ENCODE measurements at regions not wholly inside any gene's neighbourhood (a gene's known extent, or its start where the extent isn't known, plus 50 kb on each side); places are given as distances from the start of the nearest gene placed in this dataset.

DNA sequence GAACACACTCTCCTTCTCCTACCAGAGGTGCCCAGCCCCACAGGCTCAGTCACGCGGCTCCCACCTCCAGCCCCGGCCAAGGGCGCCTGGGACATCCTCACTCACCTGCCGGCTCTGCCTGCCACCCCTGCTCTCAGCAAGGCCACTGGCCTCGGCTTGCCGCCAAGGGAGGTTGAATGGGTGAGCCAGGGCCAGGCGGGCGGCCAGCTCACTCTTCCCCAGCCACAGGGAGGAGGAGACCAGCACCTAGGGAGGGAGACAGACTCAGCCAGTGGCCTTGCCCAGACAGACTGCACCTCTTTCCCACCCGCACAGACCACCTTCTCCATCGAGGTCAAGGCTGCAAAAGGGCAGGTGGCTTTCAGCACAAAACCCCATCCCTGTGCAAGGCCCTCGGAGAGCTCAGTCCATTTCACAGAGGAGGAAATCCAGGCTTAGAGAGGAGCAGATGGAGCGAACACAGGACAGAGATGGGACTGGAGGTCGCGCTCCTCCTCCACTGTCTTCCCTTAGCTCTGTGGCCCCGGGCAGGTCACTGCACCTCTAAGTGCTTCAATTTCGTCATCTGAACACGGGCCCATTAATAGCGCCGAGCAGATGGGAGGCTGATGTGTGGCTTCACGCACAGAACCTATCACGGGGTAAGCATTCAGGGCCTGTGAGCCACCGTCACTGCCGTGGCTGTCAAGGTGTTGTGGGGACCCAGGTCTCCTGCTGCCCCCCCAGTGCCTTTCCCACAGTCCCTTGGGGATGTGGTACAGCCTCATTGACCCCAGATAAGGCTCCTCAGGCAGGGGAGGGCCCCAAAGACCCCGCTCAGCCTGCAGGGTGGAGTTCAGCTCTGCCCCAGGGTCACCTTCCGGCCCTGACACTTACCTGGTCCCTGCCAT lies 56.1 kb downstream of the RMI2 start:
- no peak for DNase-seq

DNA sequence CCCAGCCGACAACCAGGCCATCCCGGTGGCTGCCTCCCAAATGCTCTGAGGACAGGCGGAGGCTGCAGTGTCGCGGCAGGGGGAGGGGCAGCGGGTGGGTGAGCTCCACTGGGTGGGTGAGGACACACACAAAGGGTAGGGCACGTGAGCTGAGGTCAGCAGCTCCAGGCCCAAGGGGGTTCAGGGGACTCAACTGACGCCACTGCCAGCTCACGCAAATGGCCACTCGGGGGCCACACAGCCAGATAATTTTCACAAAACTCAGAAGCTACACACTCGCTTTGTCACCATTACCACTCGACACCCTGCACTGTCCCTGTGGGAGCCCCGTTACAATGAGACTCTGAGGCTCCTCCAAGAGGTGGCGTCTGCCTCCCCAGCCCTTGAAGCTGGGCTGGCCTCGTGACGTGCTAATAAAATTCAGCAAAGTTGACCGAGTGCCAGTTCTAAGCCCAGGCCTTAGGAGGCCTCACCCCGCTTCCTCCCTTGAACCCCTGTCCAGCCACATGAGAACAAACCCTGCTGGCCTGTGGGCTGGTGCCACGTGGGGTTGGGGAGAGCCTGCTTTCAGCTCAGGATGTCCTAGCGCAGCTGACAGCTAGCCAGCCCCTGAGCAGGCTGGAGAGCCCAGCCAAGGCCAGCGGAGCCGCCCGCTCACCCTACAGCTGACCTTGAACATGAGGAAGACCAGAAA lies 56.9 kb downstream of the RMI2 start:
- no peak for DNase-seq

DNA sequence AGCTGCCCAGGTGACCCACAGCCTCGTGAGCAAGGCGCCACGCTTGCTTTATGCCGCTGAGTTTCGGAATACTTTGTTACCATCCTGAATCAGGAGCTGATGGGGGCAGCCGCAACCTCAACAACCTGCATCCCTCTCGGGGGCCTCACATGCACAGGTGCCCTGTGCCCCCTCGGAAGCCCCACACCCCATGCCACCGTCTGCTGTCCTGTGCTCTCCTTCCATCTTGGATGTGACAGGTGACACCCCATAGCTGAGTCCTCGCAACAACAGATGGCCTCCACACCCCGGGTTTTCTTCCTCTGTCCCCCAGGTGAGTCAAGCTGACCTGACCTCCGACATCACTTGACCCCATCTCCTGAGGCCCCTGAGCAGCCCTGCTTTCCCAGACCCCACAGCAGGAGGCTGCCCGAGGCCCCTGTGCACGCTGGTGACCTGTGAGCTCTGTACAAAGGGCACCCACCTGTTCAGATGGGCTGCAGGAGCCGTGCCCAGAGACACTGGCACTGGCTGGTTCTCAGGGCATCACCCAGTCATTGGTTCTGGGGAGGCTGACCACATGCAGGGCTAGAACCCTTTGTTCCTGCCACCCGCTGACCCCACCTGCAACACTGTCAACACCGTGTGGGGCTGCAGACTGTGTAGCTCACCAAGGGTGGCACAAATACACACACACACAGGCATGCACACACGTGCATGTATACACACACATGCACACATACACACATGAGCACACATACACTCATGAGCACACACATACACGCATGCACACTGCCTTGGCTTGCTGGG lies 57.7 kb downstream of the RMI2 start:
- DNase-seq = no peak

DNA sequence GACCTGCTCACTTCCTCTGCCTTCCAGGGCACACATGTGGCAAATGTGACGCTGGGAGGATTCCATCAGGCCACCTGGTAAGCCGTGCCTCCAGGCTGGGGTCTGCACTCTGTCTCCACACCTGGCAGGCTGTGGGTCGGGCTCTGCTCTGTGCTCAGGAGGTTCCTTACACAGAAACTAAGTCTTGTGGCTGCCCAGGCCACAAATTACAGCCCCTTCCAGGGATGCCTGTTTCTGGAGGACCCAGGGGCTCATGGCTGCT lies 58.2 kb downstream of the RMI2 start:
- DNase-seq = no peak

DNA sequence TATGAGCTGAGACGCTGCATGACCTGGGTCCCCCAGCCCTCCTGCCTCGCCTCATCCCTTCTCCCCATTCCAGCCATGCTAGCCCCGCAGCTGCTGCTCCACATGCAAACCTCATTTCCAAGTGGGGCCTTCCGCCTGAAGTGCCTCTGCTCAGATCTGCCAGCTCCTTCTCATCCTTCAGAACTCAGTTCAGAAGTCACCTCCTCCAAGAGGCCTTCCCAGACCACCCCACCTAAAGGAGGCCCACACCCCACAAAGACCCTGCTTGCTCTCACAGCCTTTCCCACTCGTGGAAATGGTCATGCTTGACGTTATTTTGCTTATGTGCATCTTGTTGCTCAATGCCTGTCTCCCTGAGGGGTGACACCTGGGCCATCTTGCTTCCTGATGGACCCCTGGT lies 58.7 kb downstream of the RMI2 start:
- no peak for DNase-seq

DNA sequence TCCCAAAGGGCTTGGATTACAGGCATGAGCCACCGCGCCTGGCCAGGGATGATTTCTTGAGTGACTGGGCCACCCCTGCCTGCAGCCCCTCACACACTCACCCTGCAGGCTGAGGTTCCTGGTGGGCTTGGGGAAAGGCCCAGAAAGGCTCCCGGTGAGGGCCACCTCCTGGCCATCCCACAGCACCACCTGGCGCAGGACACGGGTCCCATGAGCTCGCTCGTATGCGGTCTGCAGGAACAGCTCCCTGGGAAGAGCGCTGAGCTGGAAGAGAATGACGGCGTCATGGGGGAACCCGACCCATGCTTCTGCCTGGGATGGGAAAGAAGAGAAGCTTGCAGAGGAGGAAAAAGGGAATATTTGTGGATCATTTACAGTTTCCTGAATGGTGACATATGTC lies 59.3 kb downstream of the RMI2 start:
- no peak for DNase-seq

DNA sequence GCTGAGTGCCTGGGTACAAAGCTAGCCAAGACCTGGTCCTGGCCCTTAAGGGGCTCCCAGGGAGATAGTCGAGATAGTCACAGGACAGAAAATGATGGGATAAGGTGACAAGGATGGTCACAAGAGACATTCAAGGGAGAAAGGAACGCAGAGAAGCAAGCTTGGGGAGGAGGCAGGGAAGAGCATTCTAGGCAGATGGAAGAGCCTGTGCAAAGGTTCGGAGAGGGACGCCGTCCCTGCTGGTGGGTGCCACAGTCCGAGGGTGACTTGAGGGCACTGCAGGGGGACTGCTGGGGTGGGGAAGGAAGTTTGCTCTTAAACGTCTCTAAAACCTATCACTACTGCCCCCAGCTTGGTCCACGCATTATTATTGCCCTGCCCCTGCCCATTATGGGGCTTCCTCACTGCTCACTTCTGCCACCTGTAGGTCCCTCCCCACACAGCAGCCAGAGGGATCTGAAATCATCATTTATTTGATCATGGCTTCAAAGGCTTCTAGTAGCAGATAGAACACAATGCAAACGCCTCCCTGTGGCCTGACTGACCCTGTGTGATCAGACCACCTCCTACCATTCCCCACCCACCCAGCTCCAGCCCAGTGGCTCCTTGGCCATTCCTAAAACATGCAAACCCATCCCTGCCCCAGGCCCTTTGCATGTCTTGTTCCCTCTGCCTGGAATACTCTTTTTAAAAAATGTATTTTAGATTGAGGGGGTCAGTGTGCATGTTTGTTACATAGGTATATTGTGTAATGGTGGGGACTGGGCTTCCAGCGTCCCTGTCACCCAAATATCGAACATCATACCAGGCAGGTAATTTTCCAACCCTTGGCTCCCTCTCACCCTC lies 60.3 kb downstream of the RMI2 start:
- DNase-seq = peak in 1 of 2 donors; percentile 45

DNA sequence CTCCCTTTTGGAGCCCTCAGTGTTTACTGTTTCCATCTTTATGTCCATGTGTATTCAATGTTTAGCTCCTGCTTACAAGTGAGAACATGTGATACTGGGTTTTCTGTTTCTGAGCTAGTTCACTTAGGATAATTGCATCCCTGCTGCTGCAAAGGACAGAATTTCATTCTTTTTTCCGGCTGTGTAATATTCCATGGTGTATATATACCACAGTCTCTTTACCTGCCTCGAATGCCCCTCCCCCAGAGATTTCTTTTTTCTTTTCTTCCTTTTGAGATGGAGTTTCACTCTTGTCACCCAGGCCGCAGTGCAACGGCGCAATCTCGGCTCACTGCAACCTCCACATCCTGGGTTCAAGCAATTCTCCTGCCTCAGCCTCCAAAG lies 60.9 kb downstream of the RMI2 start:
- DNase-seq = no peak

DNA sequence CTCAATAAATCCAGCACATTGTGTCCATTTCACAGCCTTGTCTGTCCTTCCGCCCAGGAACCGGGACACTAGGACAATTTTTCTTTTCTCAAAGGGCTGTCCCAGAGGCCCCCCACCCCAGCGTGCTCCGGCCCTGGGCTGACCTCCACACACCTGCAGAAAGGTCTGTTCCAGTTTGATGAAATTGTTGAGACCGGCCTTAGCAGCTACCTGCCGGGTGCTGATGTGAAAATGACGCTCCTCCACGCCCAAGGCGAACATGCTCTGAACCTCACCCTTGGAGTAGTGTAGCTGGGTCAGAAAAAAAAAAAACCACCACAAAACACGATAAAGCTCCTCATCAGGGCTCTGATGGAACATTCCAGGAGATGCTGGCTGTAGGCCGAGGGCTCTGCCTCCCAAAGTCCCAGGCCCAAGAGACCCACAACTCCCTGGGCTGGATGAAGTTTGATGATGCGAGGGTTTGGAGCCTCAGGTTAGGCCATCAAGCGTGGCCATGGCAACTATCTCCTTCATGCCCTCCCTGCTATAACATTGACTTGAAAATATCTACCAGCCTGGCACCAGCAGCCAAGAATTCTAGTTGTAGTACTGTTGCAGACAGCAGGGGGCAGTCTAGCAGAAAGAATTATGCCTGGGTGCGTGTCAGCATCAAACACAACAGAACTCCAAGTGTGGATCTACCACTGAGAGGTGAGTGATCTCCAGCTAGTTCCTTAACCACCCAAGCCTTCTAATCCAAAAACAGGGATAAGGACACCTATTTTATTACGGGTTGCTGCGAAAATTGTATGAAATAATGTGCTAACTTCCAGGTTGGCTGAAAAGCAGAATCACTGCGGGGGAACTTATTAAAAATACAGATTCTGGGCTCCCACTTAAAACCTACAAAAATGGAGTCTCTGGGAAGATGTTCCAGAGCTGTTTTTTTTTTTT lies 62.1 kb downstream of the RMI2 start:
- peak; percentile 45 to 68 for DNase-seq

DNA sequence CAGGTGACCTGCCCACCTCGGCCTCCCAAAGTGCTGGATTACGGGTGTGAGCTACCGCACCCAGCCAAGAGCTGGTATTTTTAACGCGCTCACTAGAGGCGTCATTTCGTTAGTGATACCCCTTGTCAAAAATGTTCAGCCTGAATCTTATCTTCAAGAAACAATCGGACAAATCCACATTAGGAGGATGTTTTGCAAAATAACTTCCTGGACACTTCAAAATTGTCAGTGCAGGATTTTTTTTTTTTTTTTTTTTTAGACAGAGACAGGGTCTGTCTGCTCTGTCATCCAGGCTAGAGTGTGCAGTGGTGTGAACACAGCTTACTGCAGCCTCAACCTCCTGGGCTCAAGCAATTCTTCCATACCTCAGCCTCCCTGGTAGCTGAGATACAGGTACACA lies 63.0 kb downstream of the RMI2 start:
- DNase-seq = no peak

DNA sequence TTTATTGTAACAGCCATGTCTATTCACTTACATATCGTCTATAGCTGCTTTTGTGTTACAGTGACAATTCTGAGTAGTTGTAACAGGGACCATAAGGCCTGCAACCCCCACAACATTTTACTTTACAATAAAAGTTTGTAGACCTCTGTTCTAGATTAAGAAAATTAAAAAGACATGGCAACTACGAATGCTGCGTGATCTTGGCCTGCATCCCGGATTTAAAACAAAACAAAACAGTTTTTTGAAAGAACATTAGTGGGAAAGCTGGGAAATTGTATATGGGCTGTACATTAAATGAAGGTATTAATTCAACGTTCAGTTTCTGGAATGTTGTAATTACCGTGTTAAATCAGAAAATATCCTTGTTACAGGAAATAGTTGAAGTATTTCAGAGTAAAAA lies 64.1 kb downstream of the RMI2 start:
- DNase-seq = no peak

DNA sequence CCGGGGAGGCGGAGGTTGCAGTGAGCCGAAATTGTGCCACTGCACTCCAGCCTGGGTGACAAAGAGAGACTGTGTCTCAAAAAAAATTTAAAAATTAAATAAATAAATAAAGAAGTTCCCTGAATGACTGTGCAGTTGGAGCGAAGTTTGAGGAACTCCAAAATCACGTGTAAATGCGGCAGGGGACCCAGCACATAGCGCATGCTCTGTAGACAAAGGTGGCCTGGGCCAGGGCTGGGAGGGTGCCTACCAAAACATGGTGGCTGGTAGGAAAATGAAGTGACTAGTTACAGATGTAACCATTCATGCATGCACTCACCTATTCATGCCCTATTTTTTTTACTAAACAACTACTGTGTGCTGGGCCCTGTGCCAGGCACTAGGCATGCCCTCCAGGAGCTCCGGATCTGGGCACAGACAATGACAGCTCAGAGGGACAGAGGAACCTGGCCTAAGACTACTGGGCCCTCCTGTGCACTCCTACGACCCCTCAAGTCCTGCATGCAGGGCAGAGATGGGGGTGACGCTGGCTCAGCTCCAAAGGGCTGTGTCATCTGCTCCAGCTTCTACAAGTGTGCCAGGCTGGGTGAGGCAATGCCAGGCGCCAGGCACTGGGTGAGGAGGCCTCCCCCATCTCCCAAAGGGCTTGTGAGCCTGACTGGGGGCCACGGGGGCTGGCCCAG lies 65.3 kb downstream of the RMI2 start:
- DNase-seq = no peak

DNA sequence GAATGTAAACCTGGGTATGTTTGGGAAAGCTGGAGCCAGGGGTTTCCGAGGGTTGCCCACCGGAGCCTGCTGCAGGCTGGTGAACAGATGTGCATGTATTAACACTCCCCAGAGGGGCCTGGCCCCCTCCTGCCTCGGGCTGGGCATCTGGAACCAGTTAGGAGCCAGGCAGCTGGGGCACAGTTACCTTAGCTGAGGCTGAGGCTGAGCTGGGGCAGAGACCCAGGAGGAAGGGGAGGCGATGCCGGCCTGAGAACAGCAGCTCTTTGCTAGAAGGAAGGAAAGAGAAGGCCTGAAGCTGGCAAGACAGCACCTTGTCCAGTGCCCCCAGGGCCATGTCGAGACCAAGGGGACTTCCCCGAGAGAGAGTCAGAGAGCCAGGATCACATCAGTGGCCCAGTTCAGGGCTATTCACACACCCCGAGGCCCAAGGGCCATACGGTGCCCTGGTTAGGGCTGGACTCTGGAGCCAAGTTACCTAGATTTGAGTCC lies 65.8 kb downstream of the RMI2 start:
- no peak for DNase-seq

DNA sequence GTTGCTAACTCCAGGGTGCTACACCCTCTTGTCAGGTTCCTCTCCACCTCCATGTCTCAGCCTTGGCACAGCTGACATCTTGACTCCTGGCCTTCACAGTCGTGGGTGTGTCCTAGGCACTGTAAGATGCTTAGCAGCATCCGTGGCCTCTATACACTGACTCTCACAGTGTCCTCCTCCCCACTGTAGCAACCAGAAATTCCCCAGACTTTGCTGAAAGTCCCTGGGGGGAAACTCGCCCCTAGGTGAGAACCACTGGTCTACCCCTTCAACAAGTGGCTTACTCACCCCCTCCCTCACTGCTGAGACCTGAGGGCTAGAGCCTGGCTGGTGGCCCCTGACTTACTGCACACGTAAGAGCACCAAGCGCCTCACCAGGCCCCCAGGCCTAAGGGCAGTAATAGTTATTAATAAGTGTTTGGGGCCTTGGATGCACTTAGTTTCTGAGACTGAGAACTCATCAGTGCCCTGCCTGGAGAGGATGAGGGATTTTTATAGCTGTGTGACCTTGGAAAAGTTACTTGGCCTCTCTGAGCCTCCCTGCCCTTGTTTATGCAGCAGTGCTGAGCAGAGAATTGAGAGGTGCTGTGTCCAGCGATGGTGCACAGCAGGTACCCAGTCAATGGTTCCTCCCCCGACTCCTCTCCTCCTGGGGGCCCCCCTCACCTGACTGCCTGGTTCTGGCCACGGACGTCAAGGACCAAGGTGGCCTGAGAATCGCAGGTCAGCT lies 67.1 kb downstream of the RMI2 start:
- DNase-seq = no peak

DNA sequence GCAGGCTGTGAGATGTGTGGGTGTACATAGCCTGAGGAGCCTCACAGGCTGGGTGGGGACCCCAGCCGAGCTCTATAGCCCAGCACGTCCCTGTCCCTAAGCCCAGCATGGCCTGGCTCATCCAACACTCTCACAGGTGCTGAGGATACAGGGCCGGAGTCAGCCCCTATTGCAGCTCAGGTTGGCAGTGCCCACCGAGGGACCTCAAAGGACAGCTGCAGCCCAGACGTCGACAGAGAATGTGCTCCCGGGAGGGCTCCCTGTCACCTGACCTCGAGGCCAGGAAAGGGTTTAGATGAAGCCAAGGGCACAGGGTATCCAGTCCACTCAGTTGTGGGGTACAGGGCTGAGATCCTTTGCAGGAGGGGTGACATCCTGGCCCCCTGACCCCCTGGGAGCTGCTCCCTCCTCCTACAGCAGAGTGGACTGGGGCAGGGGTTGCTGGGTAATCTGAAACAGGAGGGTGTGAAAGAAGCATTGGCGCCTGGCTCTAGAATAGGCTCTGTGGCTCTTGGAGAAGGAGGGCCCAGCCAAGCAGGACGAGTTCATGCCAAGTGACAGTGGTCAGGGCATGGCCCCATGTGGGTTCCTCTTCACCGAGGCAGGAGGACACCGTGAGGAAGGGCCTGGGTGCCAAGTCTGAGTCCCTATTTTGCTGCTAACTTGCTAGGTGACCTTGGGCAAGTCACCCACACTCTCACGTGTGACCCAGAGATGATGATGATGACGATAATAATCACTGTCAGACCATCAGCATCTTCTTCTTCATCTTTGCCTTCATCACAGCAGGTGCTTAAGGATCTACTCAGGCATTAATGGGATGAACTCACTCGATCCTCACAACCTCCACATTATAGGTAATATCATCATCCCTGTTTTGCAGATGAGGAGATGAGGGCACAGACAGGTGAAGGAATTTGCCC lies 68.0 kb downstream of the RMI2 start:
- DNase-seq = no peak

DNA sequence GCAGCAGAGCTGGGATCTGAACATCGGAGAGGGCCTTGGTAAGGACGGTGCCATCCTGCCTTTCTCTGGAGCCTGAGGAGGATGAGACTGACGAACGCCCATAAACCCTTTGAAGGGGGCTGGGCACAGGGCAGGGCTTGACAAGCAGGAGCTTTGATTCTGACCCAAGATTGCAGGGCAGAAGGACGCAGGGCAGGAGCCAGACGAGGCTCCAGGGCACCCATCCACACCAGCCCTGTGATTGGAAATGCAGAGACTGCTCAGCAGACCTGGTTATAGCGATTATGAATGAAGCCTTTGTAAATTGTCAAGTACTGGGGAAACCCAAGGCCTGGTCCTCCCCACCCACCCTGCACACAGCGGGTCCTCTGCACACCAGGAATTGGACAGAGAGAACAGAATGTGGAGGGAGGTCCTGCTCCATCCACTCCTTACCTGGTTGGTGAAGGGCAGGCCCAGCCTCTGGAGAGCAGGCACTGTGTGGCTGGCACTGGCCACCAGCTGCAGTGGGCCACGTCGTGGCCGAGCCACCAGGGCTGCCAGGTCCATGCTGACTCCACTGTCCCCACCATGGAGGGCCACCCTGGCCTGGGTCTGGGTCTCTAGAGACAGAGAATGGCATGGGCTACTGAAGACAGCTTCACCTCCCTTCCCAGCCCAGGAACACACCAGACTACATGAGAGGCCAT lies 68.8 kb downstream of the RMI2 start:
- DNase-seq = no peak

DNA sequence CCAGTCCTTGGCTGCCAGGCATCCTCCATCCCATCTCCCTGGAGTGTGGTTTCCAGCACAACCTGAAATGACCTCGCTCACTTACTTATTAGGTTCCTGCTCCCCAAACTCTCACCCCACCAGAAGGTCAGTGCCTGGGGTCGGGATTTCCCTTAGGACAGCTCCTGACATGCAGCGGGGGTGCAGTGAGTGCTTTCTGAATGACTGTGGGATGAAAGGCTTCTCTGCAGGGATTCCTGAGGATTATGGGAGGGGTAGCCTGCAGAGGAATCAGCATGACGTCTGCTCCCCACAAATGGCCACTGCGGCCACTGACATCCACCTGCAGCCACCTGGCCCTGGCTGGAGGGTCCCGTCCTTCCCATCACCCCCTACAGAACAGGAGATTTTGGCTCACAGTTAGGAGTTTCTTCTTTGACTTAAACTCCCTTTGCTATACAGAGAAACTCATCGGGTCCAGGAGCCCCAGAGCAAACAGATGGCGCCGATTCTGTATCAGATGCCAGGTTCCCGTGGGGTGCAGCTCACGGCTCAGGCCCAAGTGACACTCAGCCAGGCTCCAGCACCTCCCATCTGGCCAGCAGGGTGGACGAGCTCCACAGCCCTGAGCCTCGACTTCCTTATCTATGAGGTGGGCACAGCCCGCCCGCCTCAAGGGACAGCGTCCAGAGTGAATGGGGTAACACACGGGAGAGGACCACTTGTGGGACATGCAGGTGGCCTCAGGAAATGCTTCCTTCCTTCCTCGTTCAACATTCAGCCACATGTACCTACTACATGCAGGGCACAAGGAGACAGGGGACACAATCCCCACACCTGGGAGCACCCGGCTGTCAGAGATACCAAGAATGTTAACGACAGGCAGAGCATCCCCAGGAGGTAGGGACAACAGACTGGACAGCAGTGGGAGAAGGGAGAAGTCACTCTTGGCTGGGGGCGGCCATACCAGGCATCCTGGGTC lies 69.8 kb downstream of the RMI2 start:
- DNase-seq = no peak
